Keratinocyte (primary cell): ENCODE measurements at regions not wholly inside any gene's neighbourhood (a gene's known extent, or its start where the extent isn't known, plus 50 kb on each side); places are given as distances from the start of the nearest gene placed in this dataset.

ENCODE experiments used
- DNase-seq: peaks from one replicate; pipeline ENCODE4 v3.0.0-alpha.2; 2011; ENCODE audit warnings: low read depth, missing footprints, low spot score
- FAIRE-seq: peaks from 2 replicates; lab custom pipeline; 2011; peaks lifted over from hg19 to GRCh38; lab: Jason Lieb, UNC
- H2AFZ ChIP-seq: 2 replicates; pipeline ENCODE4 v1.6.0; 2012; ENCODE audit warnings: low read length, control low read depth, inconsistent platforms; ENCODE audit not compliant: control insufficient read depth
- H3K27ac ChIP-seq: 2 replicates; pipeline ENCODE4 v1.5.1; 2011; ENCODE audit warnings: low read length; ENCODE audit not compliant: control insufficient read depth, insufficient read depth
- H3K27me3 ChIP-seq: 3 replicates; pipeline ENCODE4 v1.6.0; 2011; ENCODE audit warnings: low read length; ENCODE audit not compliant: control insufficient read depth, insufficient read depth; ENCODE audit errors: extremely low read depth
- H3K36me3 ChIP-seq, 2 experiments: 2 replicates in 1 of 2; 3 replicates in 1 of 2; pipeline ENCODE4 v1.5.1; 2011; ENCODE audit warnings: low read length in 2 of 2, mild to moderate bottlenecking in 1 of 2; ENCODE audit not compliant: control insufficient read depth in 2 of 2, insufficient read depth in 2 of 2; ENCODE audit errors: extremely low read depth in 1 of 2
- H3K4me1 ChIP-seq: 3 replicates; pipeline ENCODE4 v1.5.1; 2011; ENCODE audit warnings: low read length; ENCODE audit not compliant: control insufficient read depth, insufficient read depth; ENCODE audit errors: extremely low read depth
- H3K4me2 ChIP-seq: 3 replicates; pipeline ENCODE4 v1.6.0; 2011; ENCODE audit warnings: low read depth, low read length; ENCODE audit not compliant: control insufficient read depth, insufficient read depth; ENCODE audit errors: extremely low read depth
- H3K4me3 ChIP-seq, 3 experiments: fragments of 200-600 bp in 1 of 3; sonication (generic) in 1 of 3; 2 replicates in 2 of 3; 3 replicates in 1 of 3; pipeline ENCODE4 v1.5.1; 2011 to 2016; ENCODE audit warnings: low read length in 3 of 3, mild to moderate bottlenecking in 3 of 3, control low read depth in 2 of 3, inconsistent platforms in 1 of 3, low read depth in 1 of 3, mixed read lengths in 1 of 3, mixed run types in 1 of 3, moderate library complexity in 1 of 3; ENCODE audit not compliant: control insufficient read depth in 2 of 3, insufficient read depth in 2 of 3; ENCODE audit errors: extremely low read depth in 1 of 3
- H3K79me2 ChIP-seq: 2 replicates; pipeline ENCODE4 v1.6.0; 2012; ENCODE audit warnings: low read length; ENCODE audit not compliant: control insufficient read depth, insufficient read depth
- H3K9ac ChIP-seq: 3 replicates; pipeline ENCODE4 v1.6.0; 2011; ENCODE audit warnings: low read length; ENCODE audit not compliant: control insufficient read depth, insufficient read depth; ENCODE audit errors: extremely low read depth
- H3K9me1 ChIP-seq: 3 replicates; pipeline ENCODE4 v1.6.0; 2011; ENCODE audit warnings: low read length; ENCODE audit not compliant: control insufficient read depth, insufficient read depth; ENCODE audit errors: extremely low read depth
- H3K9me3 ChIP-seq: 2 replicates; pipeline ENCODE4 v1.5.1; 2012; ENCODE audit warnings: low read depth, low read length; ENCODE audit not compliant: control insufficient read depth
- H4K20me1 ChIP-seq: 3 replicates; pipeline ENCODE4 v1.6.0; 2011; ENCODE audit warnings: low read length; ENCODE audit not compliant: control insufficient read depth, insufficient read depth; ENCODE audit errors: extremely low read depth
- EZH2 ChIP-seq: IDR thresholded peaks from one replicate; pipeline ENCODE4 v1.6.1; 2012; ENCODE audit warnings: inconsistent platforms, mild to moderate bottlenecking, low read length, moderate library complexity
- dilution Hi-C: fragments of 300-500 bp; cut with MboI; formaldehyde crosslinking; loops from one replicate; pipeline ENCODE4 v1.7.0; 2020; ENCODE audit warnings: low sequenced_read_pairs; ENCODE audit not compliant: extremely low pct_ligation_motif_present
- TF ChIP-seq, protein P1 (sequence below), 3 experiments: IDR thresholded peaks in 1 of 3; conservative IDR thresholded peaks in 1 of 3; optimal IDR thresholded peaks in 1 of 3; 2 replicates in 2 of 3; 3 replicates in 1 of 3; pipeline versions ENCODE3 to v1.5.1; 2011; ENCODE audit warnings: low read length in 3 of 3, mild to moderate bottlenecking in 3 of 3, moderate library complexity in 2 of 3, control low read depth in 1 of 3, inconsistent platforms in 1 of 3; ENCODE audit not compliant: insufficient read depth in 2 of 3; ENCODE audit errors: extremely low read depth in 1 of 3

- no peak overlapping the region for H3K4me2 ChIP-seq
- H3K27me3 ChIP-seq: no peaks in the 10 kb centered on the region
- no peaks in the 10 kb centered on the region for H3K9me1 ChIP-seq
- H3K27ac ChIP-seq: no peak overlapping the region
- FAIRE-seq (no peak), DNase-seq (no peak)
- no peak overlapping the region for H3K9ac ChIP-seq
- H4K20me1 ChIP-seq: no peaks in the 10 kb centered on the region
- H3K79me2 ChIP-seq: no peaks in the 10 kb centered on the region
- TF ChIP-seq EZH2: no peak
- TF ChIP-seq, protein P1, sequence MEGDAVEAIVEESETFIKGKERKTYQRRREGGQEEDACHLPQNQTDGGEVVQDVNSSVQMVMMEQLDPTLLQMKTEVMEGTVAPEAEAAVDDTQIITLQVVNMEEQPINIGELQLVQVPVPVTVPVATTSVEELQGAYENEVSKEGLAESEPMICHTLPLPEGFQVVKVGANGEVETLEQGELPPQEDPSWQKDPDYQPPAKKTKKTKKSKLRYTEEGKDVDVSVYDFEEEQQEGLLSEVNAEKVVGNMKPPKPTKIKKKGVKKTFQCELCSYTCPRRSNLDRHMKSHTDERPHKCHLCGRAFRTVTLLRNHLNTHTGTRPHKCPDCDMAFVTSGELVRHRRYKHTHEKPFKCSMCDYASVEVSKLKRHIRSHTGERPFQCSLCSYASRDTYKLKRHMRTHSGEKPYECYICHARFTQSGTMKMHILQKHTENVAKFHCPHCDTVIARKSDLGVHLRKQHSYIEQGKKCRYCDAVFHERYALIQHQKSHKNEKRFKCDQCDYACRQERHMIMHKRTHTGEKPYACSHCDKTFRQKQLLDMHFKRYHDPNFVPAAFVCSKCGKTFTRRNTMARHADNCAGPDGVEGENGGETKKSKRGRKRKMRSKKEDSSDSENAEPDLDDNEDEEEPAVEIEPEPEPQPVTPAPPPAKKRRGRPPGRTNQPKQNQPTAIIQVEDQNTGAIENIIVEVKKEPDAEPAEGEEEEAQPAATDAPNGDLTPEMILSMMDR (optimal IDR thresholded peaks at IDR 0.05 in 1 of 3, IDR thresholded peaks at IDR 0.05 in 1 of 3, conservative IDR thresholded peaks at IDR 0.05 in 1 of 3; ENCODE audit: extremely low read depth in 1 of 3, insufficient read depth in 2 of 3, low read length in 3 of 3): no peak
- H3K4me3 ChIP-seq: no peak overlapping the region
- H2AFZ ChIP-seq: no peak overlapping the region
- no peaks in the 10 kb centered on the region for H3K36me3 ChIP-seq
- no peaks in the 10 kb centered on the region for H3K4me1 ChIP-seq
- dilution Hi-C loops: no loop called here
- no peaks in the 10 kb centered on the region for H3K9me3 ChIP-seq
Observed at GRCh38 chr13:82674546-82674945, 1207.7 kb downstream of the SLITRK1 start.

DNA sequence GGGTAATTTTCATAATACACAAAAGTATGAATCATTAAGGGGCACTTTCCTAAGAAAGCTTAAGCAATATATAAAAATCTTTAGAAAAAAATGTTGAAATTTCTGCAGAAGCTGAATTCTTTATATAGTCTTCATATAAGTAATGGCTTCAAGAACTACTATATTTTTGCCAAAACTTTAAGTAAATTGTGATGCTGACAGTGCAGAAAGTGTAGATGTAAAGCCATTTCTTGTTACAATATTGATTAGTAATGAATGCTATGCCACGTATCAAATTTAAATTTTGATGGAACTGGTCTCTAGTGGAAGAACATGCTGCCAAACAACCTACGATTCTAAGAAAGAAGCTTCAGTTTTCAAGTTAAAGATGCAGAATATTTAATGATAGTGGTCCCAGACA lies 1210.0 kb downstream of the SLITRK1 start:
- Histone ChIP-seq H3K9ac (no peak overlapping the region), H3K36me3 (no peaks in the 10 kb centered on the region), H3K4me3 (no peak overlapping the region), H3K27ac (no peak overlapping the region), H3K4me2 (no peak overlapping the region), H3K4me1 (no peaks in the 10 kb centered on the region), H3K79me2 (no peaks in the 10 kb centered on the region), H3K9me1 (no peaks in the 10 kb centered on the region), H4K20me1 (no peaks in the 10 kb centered on the region), H2AFZ (no peak overlapping the region), H3K9me3 (no peaks in the 10 kb centered on the region), H3K27me3 (no peaks in the 10 kb centered on the region)
- no peak for DNase-seq
- no peak for FAIRE-seq
- dilution Hi-C loops: no loop called here
- TF ChIP-seq, protein P1 (optimal IDR thresholded peaks at IDR 0.05 in 1 of 3, IDR thresholded peaks at IDR 0.05 in 1 of 3, conservative IDR thresholded peaks at IDR 0.05 in 1 of 3; ENCODE audit: extremely low read depth in 1 of 3, insufficient read depth in 2 of 3, low read length in 3 of 3): no peak
- TF ChIP-seq EZH2: no peak
